GM12891 (cell line): ENCODE measurements at regions not wholly inside any gene's neighbourhood (a gene's known extent, or its start where the extent isn't known, plus 50 kb on each side); places are given as distances from the start of the nearest gene placed in this dataset.

ENCODE experiments used
- POLR2A ChIP-seq: IDR thresholded peaks from 2 replicates; pipeline ENCODE4 v1.6.1; 2011; ENCODE audit warnings: low read depth, low read length, control low read depth
- POLR2AphosphoS5 ChIP-seq: IDR thresholded peaks from 2 replicates; pipeline ENCODE4 v1.6.1; 2011; ENCODE audit warnings: low read depth, low read length, control low read depth
- SPI1 ChIP-seq: IDR thresholded peaks from 2 replicates; pipeline ENCODE4 v1.6.1; 2011; ENCODE audit warnings: low read depth, low read length, control low read depth
- TAF1 ChIP-seq: IDR thresholded peaks from 2 replicates; pipeline ENCODE4 v1.6.1; 2011; ENCODE audit warnings: low read depth, low read length, control low read depth

DNA sequence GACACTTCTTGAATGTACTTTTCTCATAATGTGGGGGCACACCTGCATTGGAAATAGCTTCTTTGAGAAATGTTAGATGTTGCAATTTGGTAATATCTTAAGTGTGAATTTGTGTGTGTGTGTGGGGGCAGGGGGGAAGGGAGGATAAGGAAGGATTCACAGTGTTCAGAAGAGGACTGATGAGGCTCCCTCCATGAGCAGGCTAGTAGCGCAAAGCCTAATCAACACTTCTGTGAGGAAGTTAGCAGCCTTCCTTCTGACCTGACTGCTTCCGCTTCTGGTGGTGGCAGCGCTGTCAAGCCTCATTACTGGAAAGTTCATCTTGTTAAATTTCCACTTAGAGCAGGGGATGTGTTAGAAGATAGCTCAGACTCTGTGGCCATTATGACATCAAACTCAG lies 295.4 kb upstream of the SPRED2 start:
- no peak for TF ChIP-seq TAF1
- no peak for TF ChIP-seq POLR2A
- TF ChIP-seq POLR2AphosphoS5: no peak
- TF ChIP-seq SPI1: no peak
